KMS-11 (cell line): ENCODE measurements at regions not wholly inside any gene's neighbourhood (a gene's known extent, or its start where the extent isn't known, plus 50 kb on each side); places are given as distances from the start of the nearest gene placed in this dataset.

Experiments used
- H2AFZ ChIP-seq: fragments of 200-600 bp; sonication (generic); 2 replicates; pipeline ENCODE4 v1.6.1; 2016; ENCODE audit warnings: antibody characterized with exemption, mixed run types, low read depth
- H3K27ac ChIP-seq: fragments of 200-600 bp; sonication (generic); 2 replicates; pipeline ENCODE4 v1.6.1; 2016; ENCODE audit warnings: mild to moderate bottlenecking, mixed run types
- H3K27me3 ChIP-seq: fragments of 200-600 bp; sonication (generic); 2 replicates; pipeline ENCODE4 v1.6.1; 2017; ENCODE audit warnings: mild to moderate bottlenecking, low read depth, mixed run types, moderate library complexity; ENCODE audit not compliant: insufficient read depth
- H3K36me3 ChIP-seq: fragments of 200-600 bp; sonication (generic); 2 replicates; pipeline ENCODE4 v1.6.1; 2017; ENCODE audit warnings: mild to moderate bottlenecking, mixed run types; ENCODE audit not compliant: insufficient read depth
- H3K4me1 ChIP-seq: fragments of 200-600 bp; sonication (generic); 2 replicates; pipeline ENCODE4 v1.6.1; 2016; ENCODE audit warnings: mild to moderate bottlenecking, low read depth, mixed run types; ENCODE audit not compliant: poor library complexity, severe bottlenecking
- H3K4me2 ChIP-seq: fragments of 200-600 bp; sonication (generic); 2 replicates; pipeline ENCODE4 v1.7.0; 2016; ENCODE audit warnings: mild to moderate bottlenecking, mixed run types
- H3K4me3 ChIP-seq: fragments of 200-600 bp; sonication (generic); IDR thresholded peaks from 2 replicates; pipeline ENCODE4 v1.6.1; 2017; ENCODE audit warnings: low read depth, low read length, mixed read lengths; ENCODE audit not compliant: insufficient read depth
- H3K79me2 ChIP-seq: fragments of 200-600 bp; sonication (generic); 2 replicates; pipeline ENCODE4 v1.6.1; 2016; ENCODE audit warnings: low read depth, mixed run types; ENCODE audit not compliant: insufficient read depth
- H3K9ac ChIP-seq: fragments of 200-600 bp; sonication (generic); 2 replicates; pipeline ENCODE4 v1.6.1; 2016; ENCODE audit warnings: mild to moderate bottlenecking, mixed run types
- H4K20me1 ChIP-seq: fragments of 200-600 bp; sonication (generic); 2 replicates; pipeline ENCODE4 v1.6.1; 2016; ENCODE audit warnings: mild to moderate bottlenecking, mixed run types; ENCODE audit not compliant: insufficient read depth
- TF ChIP-seq, protein P1 (sequence below): fragments of 200-600 bp; sonication (generic); conservative IDR thresholded peaks from 2 replicates; pipeline ENCODE4 v1.6.1; 2017; ENCODE audit warnings: low read depth, mild to moderate bottlenecking, antibody characterized with exemption, low read length, moderate library complexity, mixed read lengths

DNA sequence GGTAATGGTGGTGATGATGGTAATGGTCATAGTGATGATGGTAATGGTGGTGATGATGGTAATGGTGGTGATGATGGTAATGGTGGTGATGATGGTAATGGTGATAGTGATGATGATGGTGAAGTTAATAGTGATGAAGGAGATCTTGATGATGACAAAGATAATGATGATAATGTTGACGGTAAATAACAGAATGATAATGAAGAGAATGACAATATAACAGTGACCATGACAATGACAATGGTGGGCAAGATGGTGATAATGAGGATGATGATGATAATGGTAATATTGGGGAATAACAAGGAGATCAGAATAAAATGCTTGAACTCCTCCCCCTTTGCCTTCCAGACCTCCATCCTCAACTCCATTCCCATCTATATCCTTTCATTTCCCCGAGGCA is 233.3 kb upstream of the SFSWAP start:
- Histone ChIP-seq H3K36me3 (no peaks in the 10 kb centered on the region), H3K27ac (no peak overlapping the region), H3K27me3 (no peaks in the 10 kb centered on the region), H3K79me2 (no peaks in the 10 kb centered on the region), H3K9ac (no peak overlapping the region), H3K4me1 (no peaks in the 10 kb centered on the region), H4K20me1 (no peaks in the 10 kb centered on the region), H3K4me3 (no peak overlapping the region), H3K4me2 (no peak overlapping the region), H2AFZ (no peak overlapping the region)
- TF ChIP-seq, protein P1, sequence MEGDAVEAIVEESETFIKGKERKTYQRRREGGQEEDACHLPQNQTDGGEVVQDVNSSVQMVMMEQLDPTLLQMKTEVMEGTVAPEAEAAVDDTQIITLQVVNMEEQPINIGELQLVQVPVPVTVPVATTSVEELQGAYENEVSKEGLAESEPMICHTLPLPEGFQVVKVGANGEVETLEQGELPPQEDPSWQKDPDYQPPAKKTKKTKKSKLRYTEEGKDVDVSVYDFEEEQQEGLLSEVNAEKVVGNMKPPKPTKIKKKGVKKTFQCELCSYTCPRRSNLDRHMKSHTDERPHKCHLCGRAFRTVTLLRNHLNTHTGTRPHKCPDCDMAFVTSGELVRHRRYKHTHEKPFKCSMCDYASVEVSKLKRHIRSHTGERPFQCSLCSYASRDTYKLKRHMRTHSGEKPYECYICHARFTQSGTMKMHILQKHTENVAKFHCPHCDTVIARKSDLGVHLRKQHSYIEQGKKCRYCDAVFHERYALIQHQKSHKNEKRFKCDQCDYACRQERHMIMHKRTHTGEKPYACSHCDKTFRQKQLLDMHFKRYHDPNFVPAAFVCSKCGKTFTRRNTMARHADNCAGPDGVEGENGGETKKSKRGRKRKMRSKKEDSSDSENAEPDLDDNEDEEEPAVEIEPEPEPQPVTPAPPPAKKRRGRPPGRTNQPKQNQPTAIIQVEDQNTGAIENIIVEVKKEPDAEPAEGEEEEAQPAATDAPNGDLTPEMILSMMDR, result no peak

DNA sequence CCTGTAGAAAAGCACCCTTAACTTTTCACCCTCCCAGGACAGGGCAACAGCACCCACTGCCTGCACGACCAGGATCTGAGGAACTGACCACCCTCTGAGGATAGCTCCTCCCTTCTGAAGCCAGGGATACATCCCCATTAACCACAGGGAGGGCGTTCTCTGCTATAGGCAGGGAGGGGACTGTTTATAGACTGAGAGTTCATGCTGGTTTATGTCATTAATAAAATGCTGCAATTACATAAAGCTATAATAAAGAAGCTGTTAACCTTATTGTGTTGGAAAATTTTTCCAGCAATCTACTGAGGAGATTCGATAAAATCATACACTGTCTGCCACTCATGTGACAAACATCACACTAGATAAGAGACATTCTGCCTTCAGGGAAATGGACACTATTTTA is 232.4 kb upstream of the SFSWAP start:
- no peak overlapping the region for H2AFZ ChIP-seq
- H3K27ac ChIP-seq, result no peak overlapping the region
- TF ChIP-seq, protein P1, result no peak
- no peak overlapping the region for H3K4me3 ChIP-seq
- no peaks in the 10 kb centered on the region for H4K20me1 ChIP-seq
- no peaks in the 10 kb centered on the region for H3K79me2 ChIP-seq
- no peaks in the 10 kb centered on the region for H3K4me1 ChIP-seq
- H3K27me3 ChIP-seq, result no peaks in the 10 kb centered on the region
- no peak overlapping the region for H3K9ac ChIP-seq
- no peaks in the 10 kb centered on the region for H3K36me3 ChIP-seq
- H3K4me2 ChIP-seq, result no peak overlapping the region

GRCh38 chr12:131482199-131482598 is 228.7 kb upstream of the SFSWAP start:
- Histone ChIP-seq H4K20me1 (no peaks in the 10 kb centered on the region), H2AFZ (no peak overlapping the region), H3K79me2 (no peaks in the 10 kb centered on the region), H3K4me1 (no peaks in the 10 kb centered on the region), H3K27ac (no peak overlapping the region), H3K36me3 (no peaks in the 10 kb centered on the region), H3K4me2 (no peak overlapping the region), H3K9ac (no peak overlapping the region), H3K27me3 (no peaks in the 10 kb centered on the region), H3K4me3 (no peak overlapping the region)
- TF ChIP-seq, protein P1, result no peak

DNA sequence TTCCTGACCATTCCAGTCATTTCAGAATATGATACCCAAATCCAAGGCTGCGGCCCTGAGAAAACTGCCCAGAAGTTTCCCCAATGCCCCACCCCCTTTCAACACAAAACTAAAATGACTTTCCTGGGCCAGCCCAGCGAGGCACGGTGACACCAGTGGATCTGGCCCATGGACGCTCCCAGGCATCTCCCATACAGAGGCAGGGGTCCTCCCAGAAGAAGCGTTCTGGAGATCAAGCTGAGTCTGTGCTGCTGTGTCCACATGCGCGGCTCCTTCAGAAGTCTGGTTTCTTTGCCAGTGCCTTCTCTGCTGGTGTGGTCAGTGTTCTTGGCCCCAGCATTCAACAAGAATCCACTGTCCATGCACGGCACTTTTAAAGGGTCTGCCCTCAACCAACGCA is 228.2 kb upstream of the SFSWAP start:
- Histone ChIP-seq H3K36me3 (no peaks in the 10 kb centered on the region), H3K9ac (no peak overlapping the region), H3K27me3 (no peaks in the 10 kb centered on the region), H3K79me2 (no peaks in the 10 kb centered on the region), H3K27ac (no peak overlapping the region), H3K4me2 (no peak overlapping the region), H4K20me1 (no peaks in the 10 kb centered on the region), H3K4me1 (no peaks in the 10 kb centered on the region), H2AFZ (no peak overlapping the region), H3K4me3 (no peak overlapping the region)
- TF ChIP-seq, protein P1, result no peak
